Uterus (tissue), 2 donors: ENCODE measurements at regions not wholly inside any gene's neighbourhood (a gene's known extent, or its start where the extent isn't known, plus 50 kb on each side); places are given as distances from the start of the nearest gene placed in this dataset.

Source experiments
- POLR2A ChIP-seq, 2 donors: fragments of 450-650 bp; IDR thresholded peaks; one replicate each; pipeline ENCODE4 v1.6.1; 2016; ENCODE audit warnings: antibody characterized with exemption in 2 of 2, mild to moderate bottlenecking in 1 of 2, moderate library complexity in 1 of 2
- TF ChIP-seq, protein P1 (sequence below), 4 experiments: fragments of 200-600 bp in 2 of 4; fragments of 450-650 bp in 2 of 4; sonication (generic) in 2 of 4; IDR thresholded peaks; one replicate each; pipeline ENCODE4 v1.5.1; 2016 to 2019; ENCODE audit warnings: antibody characterized with exemption in 4 of 4, mild to moderate bottlenecking in 2 of 4, moderate library complexity in 1 of 4

DNA sequence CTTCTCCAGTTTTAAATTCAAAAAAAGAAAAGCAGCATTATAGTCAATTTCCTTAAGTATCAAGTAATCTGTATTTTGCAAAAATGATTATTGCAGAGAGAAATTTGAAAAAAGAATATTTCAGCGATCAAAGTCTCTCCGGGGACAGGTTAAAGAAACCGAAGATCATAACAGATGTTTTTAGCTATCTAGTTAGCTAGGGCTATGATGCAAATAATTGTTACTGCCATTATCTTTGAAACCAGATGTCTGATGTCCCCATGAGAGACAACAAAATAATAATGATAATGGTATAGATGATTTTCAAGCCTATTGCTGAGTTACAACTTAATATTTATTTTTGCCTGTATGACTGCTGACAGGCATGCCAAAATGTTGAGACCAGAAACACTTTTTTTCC lies 1326.0 kb downstream of the PLA2G4A start:
- TF ChIP-seq, protein P1, sequence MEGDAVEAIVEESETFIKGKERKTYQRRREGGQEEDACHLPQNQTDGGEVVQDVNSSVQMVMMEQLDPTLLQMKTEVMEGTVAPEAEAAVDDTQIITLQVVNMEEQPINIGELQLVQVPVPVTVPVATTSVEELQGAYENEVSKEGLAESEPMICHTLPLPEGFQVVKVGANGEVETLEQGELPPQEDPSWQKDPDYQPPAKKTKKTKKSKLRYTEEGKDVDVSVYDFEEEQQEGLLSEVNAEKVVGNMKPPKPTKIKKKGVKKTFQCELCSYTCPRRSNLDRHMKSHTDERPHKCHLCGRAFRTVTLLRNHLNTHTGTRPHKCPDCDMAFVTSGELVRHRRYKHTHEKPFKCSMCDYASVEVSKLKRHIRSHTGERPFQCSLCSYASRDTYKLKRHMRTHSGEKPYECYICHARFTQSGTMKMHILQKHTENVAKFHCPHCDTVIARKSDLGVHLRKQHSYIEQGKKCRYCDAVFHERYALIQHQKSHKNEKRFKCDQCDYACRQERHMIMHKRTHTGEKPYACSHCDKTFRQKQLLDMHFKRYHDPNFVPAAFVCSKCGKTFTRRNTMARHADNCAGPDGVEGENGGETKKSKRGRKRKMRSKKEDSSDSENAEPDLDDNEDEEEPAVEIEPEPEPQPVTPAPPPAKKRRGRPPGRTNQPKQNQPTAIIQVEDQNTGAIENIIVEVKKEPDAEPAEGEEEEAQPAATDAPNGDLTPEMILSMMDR (IDR thresholded peaks at IDR 0.05): no peak
- TF ChIP-seq POLR2A (IDR thresholded peaks at IDR 0.05): no peak
